ENCODE measurements at regions not wholly inside any gene's neighbourhood (a gene's known extent, or its start where the extent isn't known, plus 50 kb on each side); places are given as distances from the start of the nearest gene placed in this dataset.
A peak's percentile ranks its signal among the peaks of the same experiment; 100 is the strongest.

GRCh38 chr7:41114691-41115090 is 588.2 kb downstream of the INHBA start:
- no peak for TF ChIP-seq POLR2AphosphoS5 (IDR thresholded peaks at IDR 0.05; ENCODE audit: low read depth, low read length)
- FAIRE-seq (no peak), DNase-seq (ENCODE audit: insufficient read length) (no peak)

- DNase-seq (ENCODE audit: insufficient read length) (no peak), FAIRE-seq (no peak)
- TF ChIP-seq POLR2A (IDR thresholded peaks at IDR 0.05; ENCODE audit: low read depth, low read length) (no peak), POLR2AphosphoS5 (IDR thresholded peaks at IDR 0.05; ENCODE audit: low read depth, low read length) (no peak), TAF1 (IDR thresholded peaks at IDR 0.05; ENCODE audit: borderline replicate concordance, low read depth, low read length) (no peak)
Observed at GRCh38 chr7:41114131-41114530, 588.8 kb downstream of the INHBA start.

DNA sequence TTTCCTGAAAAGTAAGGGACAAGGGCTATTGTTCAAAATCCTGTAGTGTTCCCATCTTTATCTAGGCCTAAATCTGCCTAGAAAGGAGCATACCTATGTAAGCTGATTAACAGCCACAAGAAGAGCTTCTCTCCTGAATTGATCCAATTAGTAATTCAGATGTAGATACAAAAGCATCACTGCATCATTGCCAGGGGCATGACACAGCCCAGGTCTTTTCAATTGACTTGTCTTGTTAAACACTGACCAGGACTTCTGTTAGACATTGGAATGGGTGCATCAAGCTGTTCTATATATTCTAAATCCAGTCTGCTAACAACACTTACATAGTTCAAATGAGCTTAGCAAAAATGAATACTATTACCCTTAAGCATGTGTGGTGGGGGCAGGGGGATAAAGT is 589.2 kb downstream of the INHBA start:
- FAIRE-seq, result peak; percentile 17
- TF ChIP-seq TAF1 (IDR thresholded peaks at IDR 0.05; ENCODE audit: borderline replicate concordance, low read depth, low read length) (no peak), POLR2AphosphoS5 (IDR thresholded peaks at IDR 0.05; ENCODE audit: low read depth, low read length) (no peak), POLR2A (IDR thresholded peaks at IDR 0.05; ENCODE audit: low read depth, low read length) (no peak)
- no peak for DNase-seq (ENCODE audit: insufficient read length)

DNA sequence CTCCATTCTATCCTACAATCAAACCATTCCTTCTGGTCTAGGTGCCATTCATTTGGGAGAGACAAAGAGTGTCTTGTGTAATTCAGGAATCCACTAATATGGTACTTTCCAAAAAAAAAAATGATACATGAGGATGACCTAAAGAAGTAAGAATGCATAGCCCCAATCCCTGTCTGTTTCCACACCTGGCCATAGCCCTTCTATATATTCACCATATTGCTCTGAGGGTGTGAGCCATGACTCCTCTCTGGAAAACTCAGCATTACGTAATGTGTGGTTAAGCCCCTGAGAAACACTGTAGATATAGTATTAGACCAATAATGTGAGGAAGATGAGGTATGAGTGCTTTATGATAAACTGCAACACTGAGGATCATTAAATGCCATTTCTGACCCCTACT is 592.7 kb downstream of the INHBA start:
- no peak for DNase-seq (ENCODE audit: insufficient read length)
- TF ChIP-seq POLR2A (IDR thresholded peaks at IDR 0.05; ENCODE audit: low read depth, low read length) (no peak), TAF1 (IDR thresholded peaks at IDR 0.05; ENCODE audit: borderline replicate concordance, low read depth, low read length) (no peak), POLR2AphosphoS5 (IDR thresholded peaks at IDR 0.05; ENCODE audit: low read depth, low read length) (no peak)
- no peak for FAIRE-seq

DNA sequence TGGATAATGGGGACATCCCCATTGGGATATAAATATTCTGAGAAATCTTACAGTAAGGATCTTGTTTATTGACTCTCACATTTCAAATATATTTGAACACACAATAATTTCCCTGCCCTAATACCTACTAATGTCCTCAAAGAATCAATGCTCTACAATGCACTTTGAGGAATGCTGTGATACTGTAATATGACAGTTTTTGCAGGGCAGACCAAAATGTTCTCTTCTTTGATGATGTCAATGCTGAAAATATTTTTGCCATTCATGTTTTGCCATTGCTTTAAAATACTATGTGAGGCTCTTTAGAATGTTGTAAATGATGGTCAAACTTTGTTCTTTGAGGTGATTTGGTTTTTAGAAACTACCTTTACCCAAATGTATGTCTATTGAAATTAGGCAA is 594.1 kb downstream of the INHBA start:
- TF ChIP-seq POLR2A (IDR thresholded peaks at IDR 0.05; ENCODE audit: low read depth, low read length) (no peak), POLR2AphosphoS5 (IDR thresholded peaks at IDR 0.05; ENCODE audit: low read depth, low read length) (no peak), TAF1 (IDR thresholded peaks at IDR 0.05; ENCODE audit: borderline replicate concordance, low read depth, low read length) (no peak)
- DNase-seq (ENCODE audit: insufficient read length), result no peak
- FAIRE-seq, result no peak

GRCh38 chr7:41107938-41108448 is 594.9 kb downstream of the INHBA start:
- TF ChIP-seq TAF1 (IDR thresholded peaks at IDR 0.05; ENCODE audit: borderline replicate concordance, low read depth, low read length), result no peak
- TF ChIP-seq POLR2A (IDR thresholded peaks at IDR 0.05; ENCODE audit: low read depth, low read length), result no peak
- DNase-seq (ENCODE audit: insufficient read length) (no peak), FAIRE-seq (no peak)

DNA sequence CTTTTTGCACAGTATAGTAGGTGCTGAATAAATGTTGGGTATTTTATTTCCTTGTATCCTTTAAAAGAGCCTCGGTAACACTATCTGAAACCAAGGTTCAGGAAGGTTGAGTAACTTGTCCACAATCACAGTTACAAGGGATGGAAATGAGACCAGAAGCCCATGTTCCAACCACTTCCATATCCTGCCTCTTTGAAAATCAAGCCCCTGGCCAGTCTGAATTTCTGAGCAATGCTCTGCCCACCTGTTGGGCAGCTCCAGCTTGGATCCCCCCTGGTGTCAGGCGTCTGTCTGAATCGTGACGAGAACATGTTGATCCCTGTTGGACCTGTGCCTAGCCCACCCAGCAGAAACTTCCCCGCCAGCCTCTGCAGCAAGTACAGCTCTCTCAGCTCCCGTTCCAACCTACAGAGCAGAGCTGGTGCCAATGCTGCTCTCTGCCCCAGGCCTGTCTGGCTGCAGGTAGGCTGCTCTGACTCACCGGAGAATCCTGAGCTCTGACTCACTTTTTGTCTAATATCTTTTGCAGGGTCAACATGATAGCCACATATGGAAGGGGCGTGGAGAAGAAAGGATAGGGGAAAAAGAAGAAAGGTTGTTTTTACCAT is 595.5 kb downstream of the INHBA start:
- DNase-seq (ENCODE audit: insufficient read length) (no peak), FAIRE-seq (peak; percentile 33)
- TF ChIP-seq POLR2A (IDR thresholded peaks at IDR 0.05; ENCODE audit: low read depth, low read length) (no peak), POLR2AphosphoS5 (IDR thresholded peaks at IDR 0.05; ENCODE audit: low read depth, low read length) (no peak), TAF1 (IDR thresholded peaks at IDR 0.05; ENCODE audit: borderline replicate concordance, low read depth, low read length) (0 out of 2 replicates have a peak, but pooled peaks have one; percentile 30)

DNA sequence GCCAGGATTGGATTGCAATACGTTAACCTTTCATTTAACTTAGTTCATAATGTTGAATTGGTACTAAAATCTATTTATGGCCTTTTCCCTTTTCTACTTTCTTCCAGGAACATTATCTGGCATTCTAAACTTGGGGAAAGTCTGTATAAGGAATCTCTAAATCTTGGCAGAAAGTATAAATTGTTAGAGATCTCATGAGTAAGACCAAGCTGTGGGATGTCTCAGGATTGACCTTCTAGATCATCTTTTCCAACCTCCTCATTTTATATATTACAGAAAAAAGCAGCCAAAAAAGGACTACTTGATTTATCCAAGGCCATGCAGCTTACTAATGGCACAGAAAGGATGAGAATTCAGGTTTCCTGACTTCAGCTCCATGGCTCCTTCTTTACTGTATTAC is 598.3 kb downstream of the INHBA start:
- FAIRE-seq (no peak), DNase-seq (ENCODE audit: insufficient read length) (no peak)

GRCh38 chr7:41103331-41103730 is 599.6 kb downstream of the INHBA start:
- no peak for FAIRE-seq

More for the DNA sequence above, 598.3 kb downstream of the INHBA start:
- TF ChIP-seq TAF1 (IDR thresholded peaks at IDR 0.05; ENCODE audit: borderline replicate concordance, low read depth, low read length) (no peak), POLR2A (IDR thresholded peaks at IDR 0.05; ENCODE audit: low read depth, low read length) (no peak), POLR2AphosphoS5 (IDR thresholded peaks at IDR 0.05; ENCODE audit: low read depth, low read length) (no peak)

GRCh38 chr7:41098846-41099245 is 604.0 kb downstream of the INHBA start:
- peak; percentile 14 for FAIRE-seq
- TF ChIP-seq TAF1 (IDR thresholded peaks at IDR 0.05; ENCODE audit: borderline replicate concordance, low read depth, low read length), result no peak
- no peak for TF ChIP-seq POLR2A (IDR thresholded peaks at IDR 0.05; ENCODE audit: low read depth, low read length)
- TF ChIP-seq POLR2AphosphoS5 (IDR thresholded peaks at IDR 0.05; ENCODE audit: low read depth, low read length), result no peak
- DNase-seq (ENCODE audit: insufficient read length), result no peak

More at GRCh38 chr7:41103331-41103730, 599.6 kb downstream of the INHBA start:
- DNase-seq (ENCODE audit: insufficient read length), result peak; percentile 1
- TF ChIP-seq POLR2AphosphoS5 (IDR thresholded peaks at IDR 0.05; ENCODE audit: low read depth, low read length) (no peak), TAF1 (IDR thresholded peaks at IDR 0.05; ENCODE audit: borderline replicate concordance, low read depth, low read length) (no peak), POLR2A (IDR thresholded peaks at IDR 0.05; ENCODE audit: low read depth, low read length) (no peak)

- no peak for FAIRE-seq
- DNase-seq (ENCODE audit: insufficient read length), result no peak
- TF ChIP-seq POLR2A (IDR thresholded peaks at IDR 0.05; ENCODE audit: low read depth, low read length), result no peak
- no peak for TF ChIP-seq POLR2AphosphoS5 (IDR thresholded peaks at IDR 0.05; ENCODE audit: low read depth, low read length)
Observed at GRCh38 chr7:41098402-41098801, 604.5 kb downstream of the INHBA start.

DNA sequence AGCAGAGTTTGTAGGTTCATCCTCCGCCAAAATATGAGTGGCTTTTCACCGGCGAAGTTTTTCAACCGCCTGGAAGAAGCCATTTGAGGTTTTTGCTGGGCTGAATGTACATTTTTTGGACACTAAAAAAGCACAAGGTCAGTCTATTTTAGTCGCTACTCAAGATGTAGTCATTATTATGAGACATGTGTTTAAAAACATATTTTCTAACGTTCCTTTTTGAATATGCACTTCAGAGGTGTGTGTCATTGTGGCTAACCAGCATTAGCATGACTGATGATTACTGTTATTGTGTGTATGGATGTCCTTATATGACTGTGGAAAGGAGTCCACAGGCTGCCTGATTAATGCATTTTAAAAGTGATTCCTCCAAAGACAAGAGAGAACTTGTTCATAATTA is 605.4 kb downstream of the INHBA start:
- DNase-seq (ENCODE audit: insufficient read length) (no peak), FAIRE-seq (no peak)
- TF ChIP-seq TAF1 (IDR thresholded peaks at IDR 0.05; ENCODE audit: borderline replicate concordance, low read depth, low read length), result no peak
- TF ChIP-seq POLR2AphosphoS5 (IDR thresholded peaks at IDR 0.05; ENCODE audit: low read depth, low read length), result no peak
- TF ChIP-seq POLR2A (IDR thresholded peaks at IDR 0.05; ENCODE audit: low read depth, low read length), result no peak
